ENCODE measurements at regions not wholly inside any gene's neighbourhood (a gene's known extent, or its start where the extent isn't known, plus 50 kb on each side); places are given as distances from the start of the nearest gene placed in this dataset.

DNA sequence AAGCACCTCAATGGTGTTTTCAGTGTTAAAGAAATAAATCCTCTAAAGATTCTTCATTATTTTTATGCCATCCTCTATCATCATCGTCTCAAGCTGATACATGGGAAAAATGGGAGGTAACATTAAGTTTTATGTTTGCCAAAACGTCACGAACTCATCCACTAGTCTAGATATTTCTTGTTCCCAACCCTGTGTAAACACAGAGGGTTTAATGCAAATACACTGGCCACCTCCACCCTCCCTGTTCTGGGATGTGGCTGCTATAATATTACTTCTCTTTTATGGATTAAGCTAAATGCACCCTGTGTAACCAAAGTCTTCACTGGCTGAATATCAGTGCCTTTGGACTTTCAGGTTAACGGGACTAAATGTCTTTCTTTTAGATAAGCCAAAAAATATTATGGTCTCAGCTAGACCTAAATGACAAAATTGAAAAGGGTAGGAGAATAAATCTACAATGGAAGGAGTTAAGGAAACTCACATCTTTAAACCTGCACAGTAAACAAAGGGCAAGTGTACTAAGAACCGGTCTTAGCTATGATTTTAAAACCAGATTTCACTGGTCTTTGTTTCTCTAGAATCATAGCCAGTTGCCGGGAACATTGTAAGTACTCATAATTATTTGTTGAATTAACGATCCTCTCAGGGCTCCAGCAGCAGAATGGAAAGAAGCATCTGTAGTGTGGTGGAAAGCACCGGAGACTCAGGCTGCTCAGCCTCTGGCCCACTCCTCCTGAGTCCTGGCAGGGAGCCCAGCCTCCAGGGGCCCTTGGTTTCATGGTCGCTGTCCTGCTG is 103.5 kb upstream of the NOCT start:
- no peak for TF ChIP-seq EZH2 (IDR thresholded peaks at IDR 0.05; ENCODE audit: insufficient read depth, poor library complexity, severe bottlenecking)
- no peak for TF ChIP-seq EZH2phosphoT487 (IDR thresholded peaks at IDR 0.05; ENCODE audit: insufficient read depth, low read depth)

Measured in GM23248 (cell line).